Brain pericyte (primary cell): ENCODE measurements at regions not wholly inside any gene's neighbourhood (a gene's known extent, or its start where the extent isn't known, plus 50 kb on each side); places are given as distances from the start of the nearest gene placed in this dataset.
A peak's percentile ranks its signal among the peaks of the same experiment; 100 is the strongest.

Experiments
- DNase-seq: peaks from one replicate; pipeline ENCODE4 v3.0.0-alpha.2; 2012; ENCODE audit warnings: low read depth, low spot score

DNA sequence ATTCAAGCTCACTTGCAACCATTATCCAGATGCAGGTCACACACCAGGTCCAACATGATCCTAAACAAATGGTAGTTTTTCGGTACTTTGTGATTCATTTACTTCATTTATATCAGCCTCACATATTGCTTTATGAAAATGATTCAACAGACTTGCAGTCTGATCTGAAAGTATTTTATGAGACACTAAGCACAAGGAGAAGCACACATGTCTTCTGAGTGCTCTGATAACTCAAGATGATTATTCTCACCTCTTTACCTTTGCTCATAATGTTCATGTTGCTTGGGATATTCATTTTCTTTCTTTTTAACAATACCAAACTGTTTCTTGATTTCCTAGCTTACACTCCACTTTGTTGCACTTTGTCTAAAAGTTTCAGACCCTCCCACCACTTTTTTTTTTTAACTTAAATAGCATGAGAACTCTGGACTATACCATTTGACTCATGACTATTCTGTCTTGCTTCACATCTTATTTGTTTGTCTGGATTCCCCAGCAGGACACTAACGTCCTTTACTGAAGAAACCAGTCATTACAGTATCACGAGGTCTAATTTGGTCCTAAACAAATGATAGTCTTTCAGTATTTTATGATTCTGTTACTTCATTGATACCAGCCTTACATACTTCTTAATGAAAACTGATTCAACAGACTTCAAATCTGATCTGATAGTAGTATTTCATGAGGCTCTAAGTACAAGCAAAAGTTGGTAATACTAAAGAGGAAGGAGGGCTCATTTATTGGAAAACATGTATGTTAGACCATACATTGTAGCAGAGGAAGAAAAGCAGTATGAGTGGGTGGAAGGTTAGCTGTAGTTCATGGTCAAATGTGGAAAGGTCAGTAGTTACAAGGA, 171.8 kb upstream of the AHR start:
- DNase-seq = no peak

DNA sequence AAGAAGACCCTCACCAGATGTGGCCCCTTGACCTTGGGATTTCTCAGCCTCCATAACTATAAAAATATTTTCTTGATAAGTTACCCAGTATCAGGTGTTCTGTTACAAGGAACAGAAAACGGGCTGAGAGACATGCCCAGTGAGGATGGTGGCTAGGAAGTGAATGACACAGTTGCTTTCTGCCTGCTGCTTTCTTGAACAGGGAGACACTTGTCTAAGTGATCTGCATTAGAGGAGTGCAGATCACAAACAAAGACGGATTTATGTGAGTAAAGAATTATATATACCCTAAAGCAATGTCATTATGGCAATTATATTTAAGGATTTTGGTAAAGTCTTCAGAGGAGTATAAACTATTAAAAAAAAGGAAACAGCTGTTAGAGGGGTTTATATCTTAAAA, 169.2 kb upstream of the AHR start:
- DNase-seq = no peak

DNA sequence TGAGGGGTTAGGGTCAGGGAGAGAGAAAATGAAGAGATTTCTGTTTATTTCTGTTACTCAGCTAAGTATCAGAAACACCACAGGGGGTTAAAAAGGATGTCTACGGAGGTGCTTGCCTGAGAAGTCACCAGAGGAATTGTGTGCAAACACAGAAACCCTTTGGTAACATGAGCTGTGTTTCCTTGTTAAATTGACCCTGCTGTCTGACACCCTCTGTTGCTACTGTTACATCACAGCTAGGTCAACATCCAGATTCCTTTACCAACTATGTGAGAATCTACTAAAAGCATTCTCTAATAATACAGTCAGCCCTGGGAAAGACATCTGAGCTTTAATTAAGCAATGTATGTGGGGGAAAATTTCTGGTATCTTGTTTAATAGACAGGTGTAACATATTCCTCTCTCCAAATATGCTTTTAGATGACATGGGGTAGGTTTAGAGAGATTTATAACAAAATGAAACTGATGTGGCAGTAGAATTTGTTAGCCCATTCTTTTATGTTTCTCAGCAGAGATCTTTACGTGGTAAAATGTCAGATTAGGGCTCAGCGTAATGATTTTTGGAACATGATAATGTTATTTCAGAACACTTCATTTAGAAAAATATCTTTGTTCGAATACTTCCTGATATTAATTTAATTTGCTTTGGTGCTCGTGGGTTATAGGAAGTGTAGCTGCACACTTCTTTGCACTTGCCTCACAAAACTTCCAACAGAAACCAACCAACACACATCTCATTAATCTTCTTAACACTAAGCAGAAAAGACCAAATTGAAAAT, 168.0 kb upstream of the AHR start:
- peak; percentile 56 for DNase-seq

DNA sequence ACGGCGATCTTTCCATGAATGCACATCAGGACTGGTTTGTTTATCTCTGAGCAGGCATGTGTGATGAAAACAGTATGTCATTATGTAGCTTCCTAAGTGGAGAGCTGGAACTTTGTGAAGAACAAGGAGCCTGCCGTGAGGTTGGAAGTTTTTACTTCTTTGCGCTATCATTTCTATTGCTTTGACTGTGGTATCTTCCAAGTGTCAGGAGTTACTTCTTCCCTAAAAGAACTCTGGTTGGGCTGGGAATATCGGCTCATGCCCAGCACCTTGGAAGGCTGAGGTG, 167.4 kb upstream of the AHR start:
- DNase-seq = no peak

DNA sequence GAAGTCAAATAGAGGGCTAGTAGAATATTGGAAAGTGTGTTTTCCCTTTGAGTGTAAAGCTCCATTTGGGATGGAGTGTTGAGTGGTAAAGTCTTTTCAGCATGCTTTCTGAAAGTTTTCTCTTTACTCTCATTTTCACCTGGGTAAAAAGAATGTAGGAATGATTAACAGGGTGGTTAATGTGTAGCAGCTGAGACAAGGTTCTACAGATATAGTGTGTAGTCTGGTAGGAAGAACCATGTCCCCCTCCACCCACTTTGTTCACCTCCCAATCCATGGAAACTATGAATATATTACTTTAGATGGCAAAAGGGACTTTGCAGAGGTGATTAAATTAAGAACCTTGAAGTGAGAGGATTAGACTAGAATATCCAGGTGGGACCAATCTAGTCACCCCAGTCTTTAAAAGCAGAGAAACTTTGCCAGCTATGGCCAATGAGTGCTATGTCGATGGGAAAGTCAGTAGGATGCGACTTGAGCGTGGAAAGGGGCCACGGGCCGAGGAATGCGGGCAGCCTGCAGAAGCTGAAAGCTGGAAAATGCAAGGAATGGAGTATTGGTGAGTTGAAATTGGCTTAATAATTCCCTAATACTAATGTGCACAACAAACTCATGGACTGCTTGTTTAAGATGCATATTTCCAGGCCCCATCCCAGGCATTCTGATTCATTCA, 166.3 kb upstream of the AHR start:
- DNase-seq = no peak

DNA sequence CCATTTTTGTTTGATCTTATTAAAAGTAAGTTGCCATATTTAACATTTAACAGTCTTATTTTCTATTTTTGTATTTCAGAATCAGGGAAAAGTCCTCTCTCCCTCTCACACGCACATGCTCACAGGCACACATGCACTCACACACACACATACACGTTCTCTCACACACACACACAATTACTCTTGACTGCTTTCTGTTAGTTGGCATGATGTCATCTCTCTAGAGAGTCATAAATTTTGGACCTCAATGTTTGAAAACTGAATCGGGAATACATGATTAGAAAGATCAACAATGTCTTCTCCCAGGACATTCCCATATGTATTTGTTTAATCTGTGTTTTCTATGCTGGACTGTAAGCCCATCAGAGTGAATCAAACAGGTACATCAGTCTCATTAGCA, 165.7 kb upstream of the AHR start:
- no peak for DNase-seq

DNA sequence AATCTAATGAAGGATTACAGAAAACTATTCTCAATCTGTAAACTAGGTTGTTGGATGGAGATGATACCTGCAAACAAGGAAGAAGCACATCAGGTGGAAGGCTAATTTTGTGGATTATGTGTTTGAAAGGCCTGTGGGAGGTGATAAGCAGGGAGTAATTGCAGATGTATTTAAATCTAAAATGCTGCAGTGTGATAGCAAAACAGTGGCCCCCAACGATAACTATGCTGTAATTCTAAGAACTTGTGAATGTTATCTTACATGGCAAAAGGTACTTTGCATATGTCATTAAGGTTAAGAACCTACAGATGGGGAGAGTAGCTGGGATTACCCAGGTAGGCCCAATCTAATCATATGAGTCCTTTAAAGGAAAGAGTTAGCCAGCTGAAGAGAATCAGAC, 164.5 kb upstream of the AHR start:
- DNase-seq = no peak

DNA sequence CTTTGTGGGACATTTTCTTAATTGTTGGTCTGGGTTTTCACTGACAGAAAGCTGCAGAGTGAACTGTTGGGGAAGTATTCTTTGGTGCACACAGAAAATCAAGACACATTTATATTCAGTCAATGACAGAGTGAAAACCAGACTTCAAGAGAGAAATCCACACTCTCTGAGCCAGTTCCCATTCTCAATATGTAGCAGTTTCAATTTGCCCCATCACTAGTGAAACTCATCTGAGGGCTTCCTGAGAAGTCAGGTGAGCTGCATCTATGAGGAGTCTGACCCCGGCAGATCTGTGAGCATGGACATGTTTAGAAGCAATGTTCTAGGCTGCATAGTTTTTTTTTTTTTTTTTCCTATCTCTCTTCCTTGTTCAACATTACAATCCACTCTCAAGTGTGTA, 163.7 kb upstream of the AHR start:
- DNase-seq = no peak

DNA sequence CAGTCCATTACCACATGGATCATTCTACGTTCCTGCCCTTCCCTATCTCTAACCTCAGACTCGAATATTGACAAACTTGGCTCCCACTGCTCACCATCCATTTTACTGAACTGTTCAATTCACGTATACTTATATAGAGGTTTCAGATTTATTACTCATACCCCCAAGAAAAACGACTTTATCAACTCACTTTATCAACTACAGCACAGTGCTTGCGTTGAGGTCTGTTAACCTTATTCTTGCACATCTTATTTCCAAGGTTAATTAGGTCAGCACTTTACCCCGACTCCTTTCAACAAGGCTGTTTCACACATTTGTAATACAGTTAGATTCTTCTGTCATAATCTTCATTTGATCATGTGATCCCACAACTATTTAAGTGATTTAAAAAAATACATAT, 162.3 kb upstream of the AHR start:
- DNase-seq = no peak

DNA sequence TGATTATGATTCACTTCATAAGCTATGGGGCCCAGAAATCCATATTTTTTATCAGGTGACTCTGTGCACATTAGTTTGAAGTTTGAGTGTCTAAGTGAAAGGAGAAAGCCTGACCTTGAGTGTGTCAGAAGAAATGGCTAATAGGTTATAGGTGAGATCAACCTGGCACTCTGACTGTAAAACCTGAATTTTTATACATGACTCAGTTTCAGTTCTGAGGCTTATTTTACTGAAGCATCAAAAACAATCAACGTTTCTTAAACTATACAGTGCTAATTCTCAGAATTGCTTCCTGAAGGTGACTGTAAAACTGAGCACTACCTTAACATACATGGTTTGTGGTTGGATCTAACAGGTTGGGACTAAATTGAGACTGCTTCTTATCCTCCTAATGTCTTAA, 159.4 kb upstream of the AHR start:
- DNase-seq = no peak

DNA sequence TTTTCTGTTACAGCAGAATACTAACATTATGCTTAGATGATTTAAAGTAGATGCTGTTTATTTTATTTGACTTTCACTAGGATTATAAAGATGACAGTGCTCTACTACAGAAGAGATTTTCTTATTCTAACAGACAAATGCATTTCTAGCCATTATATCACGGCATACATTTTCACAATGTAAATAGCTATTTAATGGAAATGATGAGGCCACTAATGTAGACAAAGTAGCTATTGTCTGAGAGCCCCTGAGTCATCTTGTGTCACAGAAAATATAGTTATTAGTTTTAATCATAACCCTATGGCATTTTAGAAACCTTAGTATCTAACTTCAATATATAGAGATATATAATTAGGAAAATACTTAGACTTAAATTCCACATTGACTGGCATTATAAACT, 158.0 kb upstream of the AHR start:
- no peak for DNase-seq

DNA sequence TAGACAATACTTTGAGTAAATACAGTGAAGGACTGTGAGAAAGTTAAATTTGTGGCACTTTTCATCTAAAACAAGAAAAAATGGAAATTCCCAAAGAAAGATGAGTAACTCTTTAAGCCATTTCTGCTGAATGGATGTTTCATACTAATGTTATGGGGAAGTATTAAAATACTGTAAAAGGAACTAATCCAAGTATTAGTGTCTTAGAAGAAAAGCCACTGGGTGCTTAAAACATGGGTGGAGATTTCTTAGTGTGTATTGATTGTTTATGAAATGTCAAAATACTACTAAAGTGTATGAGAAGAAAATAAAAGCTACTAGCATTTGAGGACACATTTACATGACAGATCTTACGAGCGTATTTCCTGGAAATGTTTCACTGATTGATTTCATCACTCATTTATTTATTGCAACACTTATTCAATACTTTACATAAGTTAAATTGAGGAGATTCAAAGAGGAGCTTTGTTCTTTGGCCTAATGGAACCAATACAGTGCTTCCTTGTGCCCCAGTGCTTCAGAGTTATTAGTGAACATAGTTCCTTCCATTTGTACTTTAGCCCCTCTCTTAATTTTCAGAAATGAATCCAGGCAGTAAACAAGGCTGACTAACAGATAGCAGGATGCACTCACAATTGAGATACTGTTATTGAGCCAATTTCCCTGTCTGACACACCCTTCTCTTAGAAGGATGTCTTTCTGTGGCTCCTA, 155.5 kb upstream of the AHR start:
- DNase-seq = no peak

DNA sequence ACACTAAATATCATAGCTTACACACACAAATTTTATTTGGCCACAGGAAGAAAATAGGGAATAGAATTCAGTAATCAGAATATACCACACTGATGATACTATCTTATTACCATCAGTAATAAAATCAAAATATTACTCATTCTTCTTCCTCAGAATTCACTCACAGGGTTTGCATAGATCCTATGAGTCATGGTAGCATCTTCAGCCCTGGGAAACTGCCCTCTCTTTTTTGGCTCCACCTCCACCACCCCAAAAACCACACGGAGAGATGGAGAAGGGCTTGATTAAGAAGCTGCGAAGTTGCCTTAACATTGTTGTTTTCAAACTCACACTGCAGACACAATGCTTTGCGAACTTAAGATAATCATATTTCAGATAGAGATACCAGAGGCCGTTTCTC, 154.1 kb upstream of the AHR start:
- DNase-seq = no peak

DNA sequence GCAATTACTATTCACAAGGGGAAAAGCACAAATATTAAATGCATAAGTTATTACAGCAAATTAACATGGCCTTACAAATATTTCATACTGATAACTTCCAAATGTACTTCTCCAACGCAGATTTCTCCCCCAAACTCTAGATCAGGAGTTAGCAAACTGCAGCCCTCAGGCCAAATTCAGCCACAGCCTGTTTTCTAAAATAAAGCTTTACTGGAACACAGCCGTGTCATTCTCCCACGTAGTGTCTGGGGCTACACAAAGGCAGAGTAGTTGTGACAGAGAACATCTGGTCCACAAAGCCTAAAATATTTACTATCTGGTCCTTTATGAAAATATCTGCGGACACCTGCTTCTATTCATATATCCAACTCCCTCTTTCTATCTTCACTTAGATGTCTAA, 151.8 kb upstream of the AHR start:
- no peak for DNase-seq

DNA sequence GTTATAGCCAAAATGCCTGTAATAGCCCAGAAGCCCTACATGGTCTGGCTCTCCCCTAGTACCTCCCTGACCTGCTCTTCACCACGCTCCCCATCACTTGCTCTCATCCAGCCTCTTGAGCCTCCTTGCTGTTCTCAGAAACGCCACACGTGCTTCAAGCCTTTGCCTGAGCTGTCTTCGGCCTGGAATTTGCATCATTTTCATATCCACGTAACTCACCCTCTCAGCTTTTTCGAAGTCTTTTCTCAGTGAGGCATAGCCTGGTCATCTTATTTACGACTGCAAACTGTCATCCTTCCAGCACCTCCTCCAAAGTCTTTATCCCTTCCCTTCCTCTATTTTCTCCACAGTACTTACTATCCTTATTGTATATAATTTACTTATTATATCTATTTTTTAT, 151.0 kb upstream of the AHR start:
- no peak for DNase-seq

DNA sequence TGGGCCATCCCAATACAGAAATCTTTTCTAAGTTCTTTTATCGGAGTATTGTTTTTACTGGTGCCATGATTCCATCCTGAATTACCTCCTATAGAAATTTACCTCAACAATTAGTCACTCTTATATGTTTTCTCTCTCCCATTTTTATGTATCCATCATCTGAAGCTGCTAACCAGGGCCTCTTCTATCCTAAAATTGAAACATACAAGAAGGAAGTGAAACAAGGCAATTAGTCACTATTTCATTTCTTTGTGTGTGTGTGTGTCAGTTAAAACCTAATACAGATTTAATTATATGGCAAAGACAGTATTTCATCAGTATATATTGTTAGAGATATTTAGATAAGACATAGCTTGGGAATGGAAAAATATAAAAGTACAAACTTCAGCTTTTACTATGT, 148.4 kb upstream of the AHR start:
- no peak for DNase-seq

DNA sequence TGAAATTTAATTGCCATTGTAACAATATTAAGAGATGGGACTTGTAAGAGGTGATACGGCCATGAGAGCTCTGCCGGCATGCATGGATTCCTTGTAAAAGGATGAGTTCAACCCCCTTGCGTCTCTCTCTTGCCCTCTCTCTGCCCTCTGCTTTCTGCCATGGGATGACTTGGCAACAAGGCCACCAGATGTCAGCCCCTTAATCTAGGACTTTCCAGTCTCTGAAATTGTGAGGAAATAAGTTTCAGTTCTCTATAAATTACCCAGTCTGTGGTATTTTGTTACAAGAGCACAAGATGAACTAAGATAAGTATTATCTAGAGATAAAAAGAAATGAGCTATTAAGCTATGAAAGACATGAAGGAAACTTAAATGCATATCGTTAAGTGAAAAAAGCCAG, 145.7 kb upstream of the AHR start:
- DNase-seq = no peak

DNA sequence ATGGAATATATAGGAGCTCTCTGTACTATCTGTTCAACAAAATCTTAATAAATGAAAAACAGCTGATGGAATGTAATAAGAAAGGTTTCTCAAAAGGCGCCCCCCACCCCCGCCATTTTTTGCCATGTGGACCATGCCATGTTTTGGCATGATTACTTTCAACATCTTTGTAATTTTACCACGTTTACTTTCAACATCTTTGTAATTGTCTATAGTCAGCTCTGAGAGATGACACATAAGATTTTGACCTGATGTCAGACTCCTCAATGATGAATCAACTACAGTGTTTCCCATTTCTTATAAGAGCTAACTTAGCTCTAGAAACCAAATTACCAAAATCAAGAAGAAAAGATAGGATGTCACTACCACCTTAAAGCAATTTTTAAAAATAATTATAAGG, 144.9 kb upstream of the AHR start:
- no peak for DNase-seq

DNA sequence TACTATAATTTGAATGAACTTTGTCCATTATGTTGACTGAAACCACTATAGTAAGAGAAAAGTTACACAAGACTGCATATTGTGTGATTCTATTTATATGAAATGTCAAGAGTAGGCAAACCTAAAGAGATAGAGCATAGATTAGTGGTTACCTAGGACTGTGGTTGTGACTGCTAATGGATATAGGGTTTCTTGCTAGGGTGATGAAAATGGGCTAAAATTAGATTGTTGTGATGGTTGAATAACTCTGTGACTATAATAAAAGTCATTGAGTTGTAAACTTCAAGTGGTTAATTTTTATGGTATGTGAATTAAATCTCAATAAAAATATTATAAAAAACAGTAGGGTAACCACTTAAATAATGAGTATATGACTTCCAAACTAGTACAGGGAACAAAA, 142.9 kb upstream of the AHR start:
- DNase-seq = no peak

DNA sequence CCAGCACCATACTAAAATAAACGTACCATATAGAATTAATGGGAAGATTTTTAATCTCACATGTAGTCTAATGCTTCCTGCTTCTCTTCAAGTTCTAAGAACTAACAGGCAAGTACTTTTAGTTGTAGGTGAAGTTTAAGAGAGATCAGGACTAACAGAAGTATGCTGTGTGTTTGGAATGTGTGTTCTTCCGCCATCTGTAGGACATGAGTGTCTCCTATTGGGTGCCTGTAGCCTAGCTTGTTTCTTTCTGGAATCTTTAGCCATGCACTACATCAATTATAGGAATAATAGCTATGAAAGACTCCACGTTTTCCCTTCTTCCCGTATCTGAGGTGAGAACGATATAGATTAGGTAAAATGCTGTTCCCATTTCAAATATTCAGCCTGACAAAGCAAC, 140.2 kb upstream of the AHR start:
- no peak for DNase-seq

DNA sequence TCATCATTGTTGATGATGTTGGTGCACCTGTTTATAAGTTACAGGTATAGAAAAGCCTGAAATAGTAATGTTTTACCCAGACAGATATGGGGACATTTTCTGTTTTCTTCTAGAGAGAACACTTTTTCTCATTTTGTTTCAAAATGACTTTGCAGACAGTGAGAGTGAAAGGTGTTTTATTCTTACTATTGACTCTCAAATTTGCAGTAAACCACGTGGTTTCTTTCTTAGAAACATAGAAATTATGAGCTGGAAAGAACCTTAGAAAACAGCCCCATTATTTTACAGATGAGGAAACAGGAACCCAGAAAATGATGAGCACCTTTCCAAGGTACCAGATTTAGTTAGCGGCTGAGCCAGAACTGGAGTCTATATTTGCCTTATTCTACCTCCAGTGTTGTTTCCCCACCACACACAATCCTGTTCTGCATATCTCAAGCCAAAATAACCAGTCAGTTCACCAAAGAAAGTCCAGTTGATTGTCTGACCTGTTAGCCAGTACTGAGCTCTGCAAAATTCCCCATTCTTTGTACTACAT, 138.9 kb upstream of the AHR start:
- no peak for DNase-seq

DNA sequence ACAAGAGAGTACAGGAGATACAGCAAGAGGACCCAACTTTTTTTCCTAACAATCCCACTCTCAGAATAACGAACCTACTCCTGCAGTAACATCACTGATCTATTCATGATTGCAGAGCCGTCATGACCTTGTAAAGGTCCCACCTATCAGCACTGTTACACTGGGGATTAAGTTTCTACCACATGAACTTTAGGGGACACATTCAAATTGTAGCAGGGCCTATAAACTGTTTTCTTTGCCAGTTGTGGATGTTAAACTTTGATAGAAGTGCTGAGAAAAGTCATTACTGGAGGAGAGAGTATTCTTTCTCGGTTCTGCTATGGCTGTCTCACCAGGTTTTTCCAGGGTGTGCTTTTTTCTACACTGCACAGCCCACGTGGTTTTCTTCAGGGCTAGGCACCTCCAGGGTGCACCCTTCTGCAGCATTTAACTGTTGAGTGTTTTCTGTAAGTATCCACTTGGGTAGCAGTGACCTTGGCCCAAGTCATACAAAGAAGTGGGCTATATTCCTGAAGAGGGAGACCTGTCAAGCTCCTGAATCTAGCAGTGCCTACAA, 131.6 kb upstream of the AHR start:
- DNase-seq = no peak
